Stimulated activated CD8-positive, alpha-beta memory T cell treated with anti-CD3 and anti-CD28 coated beads, Interleukin-15, amount 100 ng/mL, for 48 hours (primary cell): ENCODE measurements at regions not wholly inside any gene's neighbourhood (a gene's known extent, or its start where the extent isn't known, plus 50 kb on each side); places are given as distances from the start of the nearest gene placed in this dataset.
"Not testable (repeated sequence)": the region's sequence is repeated elsewhere in the genome, so short reads cannot be mapped to it uniquely, and the experiment has no call there.

ENCODE experiments used
- DNase-seq, 2 donors: peaks; one replicate each; pipeline ENCODE4 v3.0.0-alpha.2; 2020; ENCODE audit warnings: low read depth in 2 of 2

- no peak for DNase-seq
These were observed 643.5 kb downstream of the UQCRFS1 start for GRCh38 chr19:28569132-28570131.

GRCh38 chr19:28567834-28568233 lies 645.1 kb downstream of the UQCRFS1 start:
- DNase-seq, result no peak

- DNase-seq, result no peak
These were observed 648.7 kb downstream of the UQCRFS1 start for GRCh38 chr19:28563964-28564921.

- no peak for DNase-seq
These were observed 652.2 kb downstream of the UQCRFS1 start for GRCh38 chr19:28560786-28561185.

- no peak for DNase-seq
These were observed 654.2 kb downstream of the UQCRFS1 start for GRCh38 chr19:28558783-28559182.

GRCh38 chr19:28556371-28556770 lies 656.6 kb downstream of the UQCRFS1 start:
- no peak for DNase-seq

GRCh38 chr19:28555317-28555716 lies 657.6 kb downstream of the UQCRFS1 start:
- no peak for DNase-seq

GRCh38 chr19:28554321-28555091 lies 658.4 kb downstream of the UQCRFS1 start:
- no peak for DNase-seq

GRCh38 chr19:28553764-28554163 lies 659.2 kb downstream of the UQCRFS1 start:
- no peak for DNase-seq

GRCh38 chr19:28553005-28553404 lies 659.9 kb downstream of the UQCRFS1 start:
- DNase-seq, result no peak

GRCh38 chr19:28549680-28550277 lies 663.2 kb downstream of the UQCRFS1 start:
- DNase-seq, result no peak

- no peak for DNase-seq
These were observed 666.7 kb downstream of the UQCRFS1 start for GRCh38 chr19:28546148-28546685.

- DNase-seq, result not testable (repeated sequence)
These were observed 667.6 kb downstream of the UQCRFS1 start for GRCh38 chr19:28545397-28545796.

GRCh38 chr19:28544451-28545261 lies 668.3 kb downstream of the UQCRFS1 start:
- no peak for DNase-seq

- no peak for DNase-seq
These were observed 669.6 kb downstream of the UQCRFS1 start for GRCh38 chr19:28543244-28543776.

- no peak for DNase-seq
These were observed 670.3 kb downstream of the UQCRFS1 start for GRCh38 chr19:28542394-28543243.

- no peak for DNase-seq
These were observed 671.2 kb downstream of the UQCRFS1 start for GRCh38 chr19:28541602-28542393.

- DNase-seq, result no peak
These were observed 671.9 kb downstream of the UQCRFS1 start for GRCh38 chr19:28541029-28541428.
